ENCODE measurements at regions not wholly inside any gene's neighbourhood (a gene's known extent, or its start where the extent isn't known, plus 50 kb on each side); places are given as distances from the start of the nearest gene placed in this dataset.

GRCh38 chr18:52277785-52278184 is 62.2 kb upstream of the DCC start:
- TF ChIP-seq NR2F6 (CRISPR knock-in tag; IDR thresholded peaks at IDR 0.05) (no peak), SP1 (CRISPR knock-in tag; IDR thresholded peaks at IDR 0.05) (no peak), MAX (CRISPR knock-in tag; IDR thresholded peaks at IDR 0.05) (no peak), CTCF (IDR thresholded peaks at IDR 0.05 in 2 of 3, conservative IDR thresholded peaks at IDR 0.05 in 1 of 3; ENCODE audit: insufficient read depth in 2 of 3, low read depth in 1 of 3, low read length in 3 of 3) (no peak), ELF4 (CRISPR knock-in tag; IDR thresholded peaks at IDR 0.05) (no peak), HDAC2 (IDR thresholded peaks at IDR 0.05) (no peak), PRDM10 (IDR thresholded peaks at IDR 0.05; ENCODE audit: partially characterized antibody) (no peak), ZHX1 (conservative IDR thresholded peaks at IDR 0.05; ENCODE audit: low read length) (no peak), ZNF449 (CRISPR knock-in tag; IDR thresholded peaks at IDR 0.05) (no peak), KLF16 (IDR thresholded peaks at IDR 0.05) (no peak), SRF (CRISPR knock-in tag; IDR thresholded peaks at IDR 0.05) (no peak)

Data from K562 (cell line).